Esophagus squamous epithelium (tissue), 4 donors: ENCODE measurements at regions not wholly inside any gene's neighbourhood (a gene's known extent, or its start where the extent isn't known, plus 50 kb on each side); places are given as distances from the start of the nearest gene placed in this dataset.

ENCODE experiments used
- CTCF ChIP-seq, 6 experiments: fragments of 450-650 bp in 4 of 6; fragments of 200-600 bp in 2 of 6; sonication (generic) in 2 of 6; IDR thresholded peaks; one replicate each; pipeline ENCODE4 v1.5.1; 2016 to 2019; ENCODE audit warnings: antibody characterized with exemption in 6 of 6, mild to moderate bottlenecking in 4 of 6, moderate library complexity in 4 of 6
- POLR2A ChIP-seq, 4 donors: fragments of 450-650 bp; IDR thresholded peaks; one replicate each; pipeline ENCODE4 v1.6.1; 2017; ENCODE audit warnings: antibody characterized with exemption in 4 of 4, mild to moderate bottlenecking in 4 of 4, moderate library complexity in 3 of 4

DNA sequence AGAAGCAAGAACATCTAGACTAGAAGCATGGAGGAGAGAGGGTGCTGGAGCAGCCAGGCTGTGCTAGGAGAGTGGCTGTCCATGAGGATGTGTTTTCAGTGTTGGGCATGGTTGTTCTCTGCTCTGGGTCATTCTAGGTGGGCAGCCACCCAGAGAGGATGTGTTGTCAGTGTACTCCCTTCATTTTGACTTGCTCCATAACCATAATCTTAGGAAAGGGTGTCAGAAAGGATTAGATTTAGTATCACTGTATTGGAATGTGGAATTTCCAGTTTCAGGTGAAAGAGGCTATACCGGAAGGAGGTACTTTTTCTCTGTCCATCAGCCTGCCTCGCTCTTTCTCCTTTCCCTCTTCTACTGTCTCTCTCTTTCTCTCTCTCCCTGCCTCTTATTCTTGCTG, 474.5 kb upstream of the PODXL start:
- TF ChIP-seq CTCF (IDR thresholded peaks at IDR 0.05) (no peak), POLR2A (IDR thresholded peaks at IDR 0.05) (no peak)
